Thyroid gland (tissue), 4 donors: ENCODE measurements at regions not wholly inside any gene's neighbourhood (a gene's known extent, or its start where the extent isn't known, plus 50 kb on each side); places are given as distances from the start of the nearest gene placed in this dataset.

ENCODE experiments used
- POLR2A ChIP-seq, 2 donors: fragments of 450-650 bp; IDR thresholded peaks; one replicate each; pipeline ENCODE4 v1.6.1; 2017; ENCODE audit warnings: antibody characterized with exemption in 2 of 2, mild to moderate bottlenecking in 2 of 2, moderate library complexity in 1 of 2
- TF ChIP-seq, protein P1 (sequence below), 6 experiments: fragments of 200-600 bp in 3 of 6; fragments of 450-650 bp in 3 of 6; sonication (generic) in 3 of 6; IDR thresholded peaks; one replicate each; pipeline ENCODE4 v1.5.1; 2016 to 2019; ENCODE audit warnings: antibody characterized with exemption in 6 of 6, mild to moderate bottlenecking in 2 of 6, inconsistent platforms in 1 of 6, moderate library complexity in 1 of 6

- TF ChIP-seq, protein P1, sequence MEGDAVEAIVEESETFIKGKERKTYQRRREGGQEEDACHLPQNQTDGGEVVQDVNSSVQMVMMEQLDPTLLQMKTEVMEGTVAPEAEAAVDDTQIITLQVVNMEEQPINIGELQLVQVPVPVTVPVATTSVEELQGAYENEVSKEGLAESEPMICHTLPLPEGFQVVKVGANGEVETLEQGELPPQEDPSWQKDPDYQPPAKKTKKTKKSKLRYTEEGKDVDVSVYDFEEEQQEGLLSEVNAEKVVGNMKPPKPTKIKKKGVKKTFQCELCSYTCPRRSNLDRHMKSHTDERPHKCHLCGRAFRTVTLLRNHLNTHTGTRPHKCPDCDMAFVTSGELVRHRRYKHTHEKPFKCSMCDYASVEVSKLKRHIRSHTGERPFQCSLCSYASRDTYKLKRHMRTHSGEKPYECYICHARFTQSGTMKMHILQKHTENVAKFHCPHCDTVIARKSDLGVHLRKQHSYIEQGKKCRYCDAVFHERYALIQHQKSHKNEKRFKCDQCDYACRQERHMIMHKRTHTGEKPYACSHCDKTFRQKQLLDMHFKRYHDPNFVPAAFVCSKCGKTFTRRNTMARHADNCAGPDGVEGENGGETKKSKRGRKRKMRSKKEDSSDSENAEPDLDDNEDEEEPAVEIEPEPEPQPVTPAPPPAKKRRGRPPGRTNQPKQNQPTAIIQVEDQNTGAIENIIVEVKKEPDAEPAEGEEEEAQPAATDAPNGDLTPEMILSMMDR (IDR thresholded peaks at IDR 0.05), result no peak
- no peak for TF ChIP-seq POLR2A (IDR thresholded peaks at IDR 0.05)
Observed at GRCh38 chr18:59059140-59059539, 80.5 kb upstream of the SEC11C start.
